ENCODE measurements at regions not wholly inside any gene's neighbourhood (a gene's known extent, or its start where the extent isn't known, plus 50 kb on each side); places are given as distances from the start of the nearest gene placed in this dataset.

- no peak for DNase-seq
Measured at GRCh38 chr9:108549184-108549583, 306.6 kb downstream of the ACTL7B start.

- DNase-seq, result no peak
Measured at GRCh38 chr9:108547411-108548135, 308.2 kb downstream of the ACTL7B start.

- no peak for DNase-seq
Measured at GRCh38 chr9:108546215-108546614, 309.6 kb downstream of the ACTL7B start.

- DNase-seq, result no peak
Measured at GRCh38 chr9:108545436-108545835, 310.4 kb downstream of the ACTL7B start.

GRCh38 chr9:108544866-108545265, 310.9 kb downstream of the ACTL7B start:
- DNase-seq, result no peak

DNA sequence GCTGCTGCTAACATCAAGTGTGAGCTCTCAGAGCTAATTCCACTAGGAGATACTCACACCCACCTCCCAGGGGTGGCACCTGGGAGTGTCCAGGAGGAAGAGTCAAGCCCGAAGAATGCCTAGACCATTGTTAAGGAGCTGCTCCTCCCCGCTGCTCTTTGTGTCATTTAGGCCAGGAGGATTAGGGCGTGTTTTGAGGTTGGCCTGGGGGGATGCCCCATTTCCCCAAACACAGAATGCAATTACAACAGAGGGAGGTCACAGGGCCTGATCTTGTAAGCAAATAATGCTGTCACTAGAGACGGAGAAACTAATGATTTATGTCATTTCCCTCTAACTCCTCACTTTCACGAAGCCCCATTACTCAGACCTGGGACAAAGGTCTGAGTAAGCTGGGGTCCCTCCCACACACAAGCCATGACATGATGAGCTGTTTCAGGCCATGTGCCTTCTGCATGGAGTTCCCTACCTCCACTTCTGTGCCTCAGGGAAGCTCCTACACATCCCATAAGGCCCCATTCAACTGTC, 312.5 kb downstream of the ACTL7B start:
- no peak for DNase-seq

DNA sequence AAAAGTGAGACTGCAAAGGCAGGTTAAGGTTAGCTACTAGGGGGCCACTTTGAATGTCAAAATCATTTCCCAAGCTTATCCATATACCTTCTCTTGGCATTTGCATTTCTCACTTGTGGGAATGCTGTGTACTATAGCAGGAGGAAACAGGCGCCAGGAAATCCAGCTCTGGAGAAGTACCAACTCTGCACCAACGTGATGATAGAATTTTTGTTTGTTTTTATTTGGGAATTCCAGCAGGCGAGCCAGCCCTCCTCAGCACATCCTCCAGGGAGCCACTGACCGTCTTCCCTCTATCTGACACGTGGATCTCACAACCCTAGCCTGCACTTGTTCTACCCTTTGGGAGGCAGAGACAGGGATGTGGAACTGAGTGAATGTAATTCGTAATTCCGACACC, 318.0 kb downstream of the ACTL7B start:
- DNase-seq, result no peak

GRCh38 chr9:108536836-108537601, 318.8 kb downstream of the ACTL7B start:
- DNase-seq, result no peak

DNA sequence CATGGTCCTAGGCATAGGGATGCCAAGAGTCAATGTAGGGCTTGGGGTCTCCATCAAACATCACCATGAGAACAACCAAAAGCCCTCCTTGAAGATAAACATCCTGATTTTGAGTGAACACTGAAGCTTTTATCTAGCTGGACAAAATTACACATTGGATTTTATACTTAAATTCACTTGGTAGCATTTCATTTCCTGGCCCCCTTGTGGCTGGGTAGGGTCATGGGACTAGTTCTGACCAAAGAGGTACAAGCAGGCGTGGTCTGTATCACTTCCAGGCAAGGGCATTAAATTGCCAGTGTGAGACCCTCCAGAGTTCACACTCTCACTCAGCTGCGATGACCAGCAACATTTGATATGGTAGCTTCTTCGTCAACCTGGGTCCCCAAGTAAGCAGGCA, 320.3 kb downstream of the ACTL7B start:
- no peak for DNase-seq

DNA sequence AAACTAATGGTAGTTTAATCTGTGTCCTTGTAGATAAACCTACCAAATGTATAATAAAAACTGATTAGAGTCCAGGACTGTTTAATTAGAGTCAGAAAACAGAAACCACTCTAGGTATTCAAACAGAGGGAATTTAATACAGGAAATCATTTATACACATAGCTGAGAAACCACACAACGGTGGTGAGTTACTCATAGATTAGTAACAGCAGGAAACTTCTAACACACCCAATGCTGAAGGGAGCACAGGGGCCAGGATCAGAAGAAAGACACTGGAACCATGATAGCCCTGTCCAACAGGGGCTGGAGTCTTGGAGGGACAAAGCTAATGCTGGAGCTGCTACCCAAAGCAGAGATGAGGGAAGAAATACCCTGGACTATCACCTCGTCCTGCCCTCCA, 321.0 kb downstream of the ACTL7B start:
- no peak for DNase-seq

DNA sequence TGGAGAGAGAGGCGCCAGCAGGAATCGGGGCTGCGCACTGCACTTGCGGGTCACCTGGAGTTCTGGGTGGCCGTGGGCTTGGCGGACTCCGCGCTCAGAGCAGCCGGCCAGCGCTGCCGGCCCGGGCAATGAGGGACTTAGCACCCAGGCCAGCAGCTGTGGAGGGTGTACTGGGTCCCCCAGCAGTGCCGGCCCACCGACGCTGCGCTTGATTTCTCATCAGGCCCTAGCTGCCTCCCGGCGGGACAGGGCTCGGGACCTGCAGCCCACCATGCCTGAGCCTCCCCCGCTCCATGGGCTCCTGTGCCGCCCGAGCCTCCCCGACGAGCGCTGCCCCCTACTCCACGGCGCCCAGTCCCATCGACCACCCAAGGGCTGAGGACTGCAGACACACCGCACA, 325.6 kb downstream of the ACTL7B start:
- DNase-seq, result no peak

DNA sequence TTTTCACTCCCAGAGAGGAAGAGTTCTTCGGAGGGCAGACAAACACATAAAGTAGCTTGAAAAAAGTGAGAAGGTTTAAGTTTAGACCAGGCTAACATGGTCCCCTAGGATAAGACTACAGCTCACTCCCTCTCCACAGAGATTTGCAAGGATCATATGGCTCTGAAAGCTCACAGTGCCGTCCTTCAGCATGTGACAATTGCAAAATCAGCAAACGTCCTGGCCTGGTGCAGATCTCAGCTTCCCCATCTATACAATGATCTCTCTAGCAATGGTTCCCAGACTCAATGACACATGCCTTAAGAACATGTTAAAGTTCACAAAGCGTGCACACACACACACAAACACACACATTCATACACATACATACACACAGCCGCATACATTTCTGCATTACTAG, 327.6 kb downstream of the ACTL7B start:
- DNase-seq, result no peak

DNA sequence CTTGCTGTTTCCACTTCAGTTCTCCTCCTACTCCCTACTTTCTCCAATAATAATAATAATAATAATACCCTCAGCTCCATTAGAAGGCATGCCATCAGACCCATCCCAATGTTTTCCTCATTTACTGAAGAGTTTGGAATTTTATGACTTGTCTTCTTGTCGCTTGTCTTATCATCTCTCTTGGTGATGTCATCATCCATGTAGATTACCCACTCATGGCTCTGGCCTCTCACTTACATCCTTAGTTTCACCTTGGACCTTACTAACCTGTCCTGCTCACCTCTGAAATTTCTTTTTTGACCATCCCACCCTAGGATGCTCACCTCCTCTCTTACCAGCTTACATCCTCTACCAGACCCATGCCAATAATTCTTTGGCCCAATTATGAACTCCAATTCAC, 329.3 kb downstream of the ACTL7B start:
- no peak for DNase-seq

- no peak for DNase-seq
Measured at GRCh38 chr9:108525186-108525585, 330.6 kb downstream of the ACTL7B start.

GRCh38 chr9:108521063-108521590, 334.7 kb downstream of the ACTL7B start:
- DNase-seq, result no peak

GRCh38 chr9:108519437-108519836, 336.3 kb downstream of the ACTL7B start:
- no peak for DNase-seq

DNA sequence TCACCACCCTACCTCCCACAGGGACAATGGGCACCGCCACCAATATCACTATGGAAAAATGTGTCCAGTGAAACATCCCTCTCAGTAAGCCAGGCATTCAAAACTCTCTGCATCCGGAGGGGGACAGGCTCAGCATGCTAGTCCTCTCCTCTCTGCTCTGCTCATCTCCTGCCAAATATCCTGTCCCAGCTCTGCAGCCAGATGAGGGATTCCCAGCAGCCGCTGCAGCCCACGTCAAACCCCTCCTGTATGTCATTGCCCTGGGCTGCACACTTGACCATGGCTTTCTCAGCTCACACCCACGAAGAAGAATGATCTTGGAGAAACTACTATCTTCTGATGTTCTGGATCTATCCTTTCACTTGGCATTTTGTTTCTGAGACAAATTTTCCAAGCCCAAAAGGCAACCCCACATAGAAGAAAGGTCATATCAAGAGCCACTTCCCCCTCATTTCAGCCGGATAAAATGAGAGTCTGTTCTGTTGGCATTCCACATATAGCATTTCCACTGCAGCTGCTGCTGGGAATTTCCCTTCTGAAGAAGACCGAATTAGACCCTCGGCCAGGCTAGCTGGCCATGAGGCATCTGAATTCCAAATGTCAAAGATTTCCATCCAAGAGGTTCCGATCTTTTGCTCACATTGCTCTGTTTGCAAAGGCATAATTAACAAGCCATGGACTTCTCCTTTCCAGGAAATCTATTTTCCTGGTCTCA, 338.0 kb downstream of the ACTL7B start:
- DNase-seq, result no peak

- DNase-seq, result no peak
Measured at GRCh38 chr9:108516391-108516790, 339.4 kb downstream of the ACTL7B start.

DNA sequence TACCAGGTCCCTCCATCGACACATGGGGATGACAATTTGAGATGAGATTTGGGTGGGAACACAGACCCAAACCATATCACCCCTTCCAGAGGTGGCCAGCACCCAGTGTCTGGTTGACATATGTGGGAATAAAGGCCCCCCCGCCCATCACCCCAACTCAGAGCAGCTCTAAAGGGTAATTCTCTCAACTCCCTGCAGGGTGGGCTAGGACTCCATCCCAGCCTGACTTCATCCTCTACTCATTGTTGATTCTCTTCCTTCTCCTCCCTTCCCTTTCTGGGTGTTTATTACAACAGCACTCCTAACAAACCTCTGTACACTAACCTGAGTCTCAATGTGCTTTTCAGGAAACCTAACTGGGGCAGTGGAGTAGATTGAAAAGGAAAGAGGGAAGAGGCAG, 339.9 kb downstream of the ACTL7B start:
- DNase-seq, result no peak

GRCh38 chr9:108512426-108513173, 343.2 kb downstream of the ACTL7B start:
- DNase-seq, result no peak

- no peak for DNase-seq
Measured at GRCh38 chr9:108511307-108511706, 344.5 kb downstream of the ACTL7B start.

DNA sequence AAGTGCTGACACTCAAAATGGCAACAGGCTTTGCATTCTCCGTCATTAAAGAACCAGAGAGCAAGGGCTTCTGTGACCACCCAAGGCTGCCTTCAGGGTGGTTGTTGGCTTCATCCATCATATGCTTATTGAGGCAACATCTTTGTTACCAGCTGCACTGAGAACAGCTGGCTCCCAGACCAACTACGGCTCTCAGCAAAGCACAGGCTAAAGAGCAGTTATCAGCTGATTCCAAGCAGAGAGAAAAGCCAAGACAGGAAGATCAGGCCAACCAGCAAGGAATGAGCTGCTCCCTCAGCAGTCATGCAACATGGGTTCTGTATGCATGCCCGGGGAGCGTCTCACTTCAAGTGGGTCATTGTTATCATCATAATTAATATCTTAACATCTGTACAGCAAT, 358.9 kb downstream of the ACTL7B start:
- no peak for DNase-seq
